Stimulated activated CD8-positive, alpha-beta memory T cell treated with anti-CD3 and anti-CD28 coated beads, Interleukin-4, amount 100 ng/mL, for 48 hours (primary cell): ENCODE measurements at regions not wholly inside any gene's neighbourhood (a gene's known extent, or its start where the extent isn't known, plus 50 kb on each side); places are given as distances from the start of the nearest gene placed in this dataset.
"Not testable (repeated sequence)": the region's sequence is repeated elsewhere in the genome, so short reads cannot be mapped to it uniquely, and the experiment has no call there.

Experiments used
- DNase-seq: peaks from one replicate; pipeline ENCODE4 v3.0.0-alpha.2; 2020

- not testable (repeated sequence) for DNase-seq
Observed at GRCh38 chr17:15802917-15803316, 70.8 kb downstream of the TBC1D26 start.

GRCh38 chr17:15806825-15807224 lies 74.7 kb downstream of the TBC1D26 start:
- not testable (repeated sequence) for DNase-seq

GRCh38 chr17:15813388-15813787 lies 81.3 kb downstream of the TBC1D26 start:
- not testable (repeated sequence) for DNase-seq

GRCh38 chr17:15814003-15814402 lies 81.9 kb downstream of the TBC1D26 start:
- DNase-seq: not testable (repeated sequence)

GRCh38 chr17:15817861-15818260 lies 85.8 kb downstream of the TBC1D26 start:
- not testable (repeated sequence) for DNase-seq

GRCh38 chr17:15822280-15822679 lies 90.2 kb downstream of the TBC1D26 start:
- not testable (repeated sequence) for DNase-seq

- DNase-seq: peak; percentile 84
Observed at GRCh38 chr17:15828727-15829314, 96.7 kb downstream of the TBC1D26 start.

- DNase-seq: not testable (repeated sequence)
Observed at GRCh38 chr17:15830221-15830620, 98.1 kb downstream of the TBC1D26 start.

- DNase-seq: peak; percentile 47
Observed at GRCh38 chr17:15831182-15831581, 99.1 kb downstream of the TBC1D26 start.

- peak; percentile 25 for DNase-seq
Observed at GRCh38 chr17:15832921-15833480, 100.9 kb downstream of the TBC1D26 start.

- not testable (repeated sequence) for DNase-seq
Observed at GRCh38 chr17:15833890-15834289, 101.8 kb downstream of the TBC1D26 start.

- peak; percentile 28 for DNase-seq
Observed at GRCh38 chr17:15835481-15835880, 103.4 kb downstream of the TBC1D26 start.

- DNase-seq: not testable (repeated sequence)
Observed at GRCh38 chr17:15836249-15836982, 104.3 kb downstream of the TBC1D26 start.

- not testable (repeated sequence) for DNase-seq
Observed at GRCh38 chr17:15836991-15837390, 104.9 kb downstream of the TBC1D26 start.

- DNase-seq: not testable (repeated sequence)
Observed at GRCh38 chr17:15847447-15848229, 97.3 kb upstream of the ADORA2B start.

- peak; percentile 72 for DNase-seq
Observed at GRCh38 chr17:15849054-15849453, 95.9 kb upstream of the ADORA2B start.

GRCh38 chr17:15850071-15850470 lies 94.9 kb upstream of the ADORA2B start:
- DNase-seq: not testable (repeated sequence)

GRCh38 chr17:15850687-15851086 lies 94.2 kb upstream of the ADORA2B start:
- DNase-seq: not testable (repeated sequence)

- not testable (repeated sequence) for DNase-seq
Observed at GRCh38 chr17:15852863-15853262, 92.1 kb upstream of the ADORA2B start.

GRCh38 chr17:15856191-15856590 lies 88.7 kb upstream of the ADORA2B start:
- DNase-seq: not testable (repeated sequence)

GRCh38 chr17:15856745-15857144 lies 88.2 kb upstream of the ADORA2B start:
- not testable (repeated sequence) for DNase-seq

GRCh38 chr17:15858082-15858481 lies 86.8 kb upstream of the ADORA2B start:
- DNase-seq: not testable (repeated sequence)

- not testable (repeated sequence) for DNase-seq
Observed at GRCh38 chr17:15860774-15861173, 84.2 kb upstream of the ADORA2B start.
